ENCODE measurements at regions not wholly inside any gene's neighbourhood (a gene's known extent, or its start where the extent isn't known, plus 50 kb on each side); places are given as distances from the start of the nearest gene placed in this dataset.

- Mint-ChIP-seq H3K36me3 (ENCODE audit: insufficient read depth in 2 of 2) (no peaks in the 10 kb centered on the region), H3K9me3 (no peaks in the 10 kb centered on the region), H3K27me3 (ENCODE audit: low read depth) (peaks cover 16% of the 10 kb centered on the region), H3K4me1 (ENCODE audit: low read depth) (no peaks in the 10 kb centered on the region), H3K27ac (no peak overlapping the region), H3K4me3 (no peak overlapping the region)
- DNase-seq (no peak), ATAC-seq (replicated peaks in 1 of 2) (no peak)
Observed at GRCh38 chr5:116629168-116629567, 54.5 kb upstream of the SEMA6A start.

DNA sequence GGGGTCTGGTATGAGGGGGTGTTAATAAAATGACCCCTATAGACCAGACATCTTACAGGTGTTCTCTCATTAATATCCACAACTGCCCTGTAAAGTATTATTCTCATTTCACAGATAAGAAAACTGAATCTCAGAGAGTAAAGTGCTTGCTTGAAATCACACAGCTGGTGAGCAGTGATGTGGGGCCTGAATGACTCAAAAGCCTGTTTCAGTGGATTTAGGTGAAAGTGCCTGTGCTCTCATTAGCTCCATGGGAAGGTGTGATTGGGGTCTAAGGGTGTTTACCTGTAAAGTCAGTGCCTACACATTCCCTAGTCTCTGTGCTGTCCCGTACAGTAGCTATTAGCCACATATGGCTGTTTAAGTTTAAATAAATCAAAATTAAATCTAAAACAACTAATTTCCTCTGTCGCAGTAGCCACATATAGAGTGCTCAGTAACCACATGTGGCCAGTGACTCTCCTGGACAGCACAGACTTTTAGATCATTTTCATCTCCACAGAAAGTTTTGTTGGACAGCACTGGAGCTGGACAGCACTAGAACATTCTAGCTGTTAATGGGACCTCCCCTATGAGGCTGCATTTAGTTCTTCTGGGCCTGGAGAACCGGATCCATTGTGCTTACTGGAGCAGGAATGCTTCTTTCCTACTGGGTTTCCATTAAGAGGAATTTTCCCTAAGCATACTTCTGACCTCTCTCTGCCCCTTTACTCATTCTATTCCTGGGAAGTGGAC is 52.5 kb upstream of the SEMA6A start:
- Mint-ChIP-seq H3K36me3 (ENCODE audit: insufficient read depth in 2 of 2) (no peaks in the 10 kb centered on the region), H3K27me3 (ENCODE audit: low read depth) (peaks cover 20% of the 10 kb centered on the region)

DNA sequence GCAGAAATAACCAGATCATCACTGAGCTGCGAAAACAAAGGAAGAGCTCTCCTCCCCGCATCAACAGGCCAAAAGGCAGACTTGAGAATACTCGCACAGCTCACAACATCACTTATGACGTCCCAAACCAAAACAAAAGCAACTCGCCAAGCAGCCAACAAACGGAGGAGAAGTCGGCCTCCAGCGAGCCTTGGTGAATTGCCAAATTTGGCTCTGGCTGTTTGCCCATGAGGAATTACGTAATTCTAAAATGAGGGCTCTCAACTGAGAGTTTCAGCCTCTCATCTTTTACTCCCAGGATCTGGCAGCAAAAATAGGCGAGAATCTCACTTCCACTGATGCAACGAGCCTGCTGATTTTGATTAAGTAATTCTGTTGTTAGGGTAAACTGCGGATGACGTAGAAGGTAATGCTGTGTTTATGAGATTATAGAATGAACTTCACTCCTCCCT is 51.7 kb upstream of the SEMA6A start:
- Mint-ChIP-seq H3K27me3 (ENCODE audit: low read depth) (peaks cover 20% of the 10 kb centered on the region), H3K9me3 (no peaks in the 10 kb centered on the region), H3K4me1 (ENCODE audit: low read depth) (no peaks in the 10 kb centered on the region), H3K36me3 (ENCODE audit: insufficient read depth in 2 of 2) (no peaks in the 10 kb centered on the region), H3K4me3 (no peak overlapping the region), H3K27ac (no peak overlapping the region)
- ATAC-seq (replicated peaks in 1 of 2): no peak
- DNase-seq: no peak

More for the DNA sequence above, 52.5 kb upstream of the SEMA6A start:
- Mint-ChIP-seq H3K4me1 (ENCODE audit: low read depth) (no peaks in the 10 kb centered on the region), H3K9me3 (no peaks in the 10 kb centered on the region), H3K4me3 (no peak overlapping the region), H3K27ac (no peak overlapping the region)
- ATAC-seq (replicated peaks in 1 of 2): no peak
- DNase-seq: no peak

Data from activated T-cell treated with anti-CD3 and anti-CD28 coated beads, Interleukin-2, amount 50 U/mL, for 72 hours (primary cell).